ENCODE measurements at regions not wholly inside any gene's neighbourhood (a gene's known extent, or its start where the extent isn't known, plus 50 kb on each side); places are given as distances from the start of the nearest gene placed in this dataset.

DNA sequence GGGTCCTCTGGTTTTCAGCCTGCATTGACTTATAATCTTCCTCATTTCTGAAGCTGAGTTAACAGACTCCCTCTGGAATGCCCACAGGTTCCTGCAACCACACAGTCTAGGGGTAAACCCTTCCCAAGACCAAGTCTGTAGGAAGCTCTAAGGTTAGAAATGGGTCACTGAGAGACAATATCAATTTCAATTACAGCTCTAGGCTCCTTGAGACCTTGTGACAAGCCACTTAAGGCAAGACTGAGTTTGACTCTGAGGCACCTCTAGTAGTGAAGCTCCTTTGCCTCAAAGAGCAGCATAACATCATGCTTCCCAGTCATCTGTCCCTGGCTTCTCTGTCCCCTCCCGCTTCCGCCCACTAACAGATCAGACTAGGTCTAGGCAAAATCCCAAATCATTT is 333.2 kb upstream of the JARID2 start:
- TF ChIP-seq, protein P1, sequence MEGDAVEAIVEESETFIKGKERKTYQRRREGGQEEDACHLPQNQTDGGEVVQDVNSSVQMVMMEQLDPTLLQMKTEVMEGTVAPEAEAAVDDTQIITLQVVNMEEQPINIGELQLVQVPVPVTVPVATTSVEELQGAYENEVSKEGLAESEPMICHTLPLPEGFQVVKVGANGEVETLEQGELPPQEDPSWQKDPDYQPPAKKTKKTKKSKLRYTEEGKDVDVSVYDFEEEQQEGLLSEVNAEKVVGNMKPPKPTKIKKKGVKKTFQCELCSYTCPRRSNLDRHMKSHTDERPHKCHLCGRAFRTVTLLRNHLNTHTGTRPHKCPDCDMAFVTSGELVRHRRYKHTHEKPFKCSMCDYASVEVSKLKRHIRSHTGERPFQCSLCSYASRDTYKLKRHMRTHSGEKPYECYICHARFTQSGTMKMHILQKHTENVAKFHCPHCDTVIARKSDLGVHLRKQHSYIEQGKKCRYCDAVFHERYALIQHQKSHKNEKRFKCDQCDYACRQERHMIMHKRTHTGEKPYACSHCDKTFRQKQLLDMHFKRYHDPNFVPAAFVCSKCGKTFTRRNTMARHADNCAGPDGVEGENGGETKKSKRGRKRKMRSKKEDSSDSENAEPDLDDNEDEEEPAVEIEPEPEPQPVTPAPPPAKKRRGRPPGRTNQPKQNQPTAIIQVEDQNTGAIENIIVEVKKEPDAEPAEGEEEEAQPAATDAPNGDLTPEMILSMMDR (IDR thresholded peaks at IDR 0.05), result no peak
- TF ChIP-seq EP300 (IDR thresholded peaks at IDR 0.05; ENCODE audit: low read depth) (no peak), POLR2A (IDR thresholded peaks at IDR 0.05) (no peak), POLR2AphosphoS5 (IDR thresholded peaks at IDR 0.05) (no peak)
